COR-L47 (cell line): ENCODE measurements at regions not wholly inside any gene's neighbourhood (a gene's known extent, or its start where the extent isn't known, plus 50 kb on each side); places are given as distances from the start of the nearest gene placed in this dataset.

Experiments used
- DNase-seq: peaks from one replicate; lab custom pipeline; 2025; lab: John Stamatoyannopoulos, UW

GRCh38 chr6:80725156-80725930, 618.9 kb downstream of the BCKDHB start:
- DNase-seq = no peak

GRCh38 chr6:80720824-80721223, 614.4 kb downstream of the BCKDHB start:
- DNase-seq = no peak

GRCh38 chr6:80714513-80714912, 608.0 kb downstream of the BCKDHB start:
- no peak for DNase-seq

GRCh38 chr6:80698459-80698858, 592.0 kb downstream of the BCKDHB start:
- DNase-seq = no peak

- no peak for DNase-seq
Observed at GRCh38 chr6:80696268-80696667, 589.8 kb downstream of the BCKDHB start.

GRCh38 chr6:80690551-80691131, 584.2 kb downstream of the BCKDHB start:
- no peak for DNase-seq

GRCh38 chr6:80689716-80690395, 583.4 kb downstream of the BCKDHB start:
- DNase-seq = no peak

GRCh38 chr6:80679992-80680391, 573.5 kb downstream of the BCKDHB start:
- DNase-seq = no peak

GRCh38 chr6:80676386-80676785, 569.9 kb downstream of the BCKDHB start:
- DNase-seq = no peak

- DNase-seq = no peak
Observed at GRCh38 chr6:80674669-80675068, 568.2 kb downstream of the BCKDHB start.

- DNase-seq = no peak
Observed at GRCh38 chr6:80673367-80673766, 566.9 kb downstream of the BCKDHB start.

- peak; percentile 51 for DNase-seq
Observed at GRCh38 chr6:80667006-80667405, 560.5 kb downstream of the BCKDHB start.

- no peak for DNase-seq
Observed at GRCh38 chr6:80658926-80659325, 552.5 kb downstream of the BCKDHB start.

- DNase-seq = no peak
Observed at GRCh38 chr6:80647156-80647555, 540.7 kb downstream of the BCKDHB start.

GRCh38 chr6:80643881-80644280, 537.4 kb downstream of the BCKDHB start:
- no peak for DNase-seq

GRCh38 chr6:80642452-80642851, 536.0 kb downstream of the BCKDHB start:
- no peak for DNase-seq

GRCh38 chr6:80641591-80641990, 535.1 kb downstream of the BCKDHB start:
- DNase-seq = no peak

- no peak for DNase-seq
Observed at GRCh38 chr6:80640176-80640575, 533.7 kb downstream of the BCKDHB start.

- DNase-seq = no peak
Observed at GRCh38 chr6:80639181-80639629, 532.7 kb downstream of the BCKDHB start.

GRCh38 chr6:80638213-80639055, 532.0 kb downstream of the BCKDHB start:
- peak; percentile 49 for DNase-seq

GRCh38 chr6:80637312-80637711, 530.8 kb downstream of the BCKDHB start:
- no peak for DNase-seq

- no peak for DNase-seq
Observed at GRCh38 chr6:80636689-80637088, 530.2 kb downstream of the BCKDHB start.
